VCaP (cell line): ENCODE measurements at regions not wholly inside any gene's neighbourhood (a gene's known extent, or its start where the extent isn't known, plus 50 kb on each side); places are given as distances from the start of the nearest gene placed in this dataset.
"Not testable (repeated sequence)": the region's sequence is repeated elsewhere in the genome, so short reads cannot be mapped to it uniquely, and the experiment has no call there.

Experiments used
- H3K27ac ChIP-seq: fragments of 450-650 bp; 2 replicates; pipeline ENCODE4 v1.5.1; 2017
- CTCF ChIP-seq: fragments of 450-650 bp; conservative IDR thresholded peaks from 2 replicates; pipeline ENCODE4 v1.5.1; 2017; ENCODE audit warnings: mild to moderate bottlenecking, moderate library complexity

GRCh38 chr12:47437570-47437969 lies 268.3 kb downstream of the RPAP3 start:
- no peak overlapping the region for H3K27ac ChIP-seq
- no peak for TF ChIP-seq CTCF

- TF ChIP-seq CTCF = no peak
- no peak overlapping the region for H3K27ac ChIP-seq
These were observed 272.0 kb downstream of the RPAP3 start for GRCh38 chr12:47433876-47434275.

GRCh38 chr12:47426678-47427309 lies 279.0 kb downstream of the RPAP3 start:
- H3K27ac ChIP-seq = not testable (repeated sequence)

GRCh38 chr12:47422611-47423010 lies 283.2 kb downstream of the RPAP3 start:
- TF ChIP-seq CTCF = no peak
- no peak overlapping the region for H3K27ac ChIP-seq

GRCh38 chr12:47419497-47419896 lies 286.3 kb downstream of the RPAP3 start:
- TF ChIP-seq CTCF = no peak

GRCh38 chr12:47417955-47418354 lies 287.9 kb downstream of the RPAP3 start:
- TF ChIP-seq CTCF = no peak
- H3K27ac ChIP-seq = no peak overlapping the region

More at GRCh38 chr12:47419497-47419896, 286.3 kb downstream of the RPAP3 start:
- no peak overlapping the region for H3K27ac ChIP-seq

- no peak for TF ChIP-seq CTCF
- no peak overlapping the region for H3K27ac ChIP-seq
These were observed 288.7 kb downstream of the RPAP3 start for GRCh38 chr12:47417121-47417520.

GRCh38 chr12:47415054-47415453 lies 290.8 kb downstream of the RPAP3 start:
- H3K27ac ChIP-seq = no peak overlapping the region
- no peak for TF ChIP-seq CTCF
